ENCODE measurements at regions not wholly inside any gene's neighbourhood (a gene's known extent, or its start where the extent isn't known, plus 50 kb on each side); places are given as distances from the start of the nearest gene placed in this dataset.

DNA sequence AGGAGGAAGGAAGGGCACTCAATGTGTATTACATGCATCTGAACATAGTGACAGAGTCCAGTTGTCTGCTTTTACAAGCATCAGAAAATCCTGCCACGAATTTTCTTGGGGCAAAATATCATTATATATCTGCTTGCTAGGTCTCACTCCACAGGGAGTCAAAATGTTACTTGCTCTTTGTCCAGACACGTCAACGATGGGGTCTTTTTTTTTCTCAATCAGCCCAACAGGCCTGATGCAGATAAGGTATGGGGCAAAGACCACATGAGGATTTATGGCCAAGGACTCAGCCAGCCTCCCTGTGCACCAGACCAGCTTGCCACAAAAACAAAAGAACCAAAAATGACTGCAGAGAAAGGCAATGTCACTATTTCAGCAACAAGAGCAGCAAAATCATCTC, 323.4 kb upstream of the PKDCC start:
- DNase-seq (ENCODE audit: low spot score): no peak

DNA sequence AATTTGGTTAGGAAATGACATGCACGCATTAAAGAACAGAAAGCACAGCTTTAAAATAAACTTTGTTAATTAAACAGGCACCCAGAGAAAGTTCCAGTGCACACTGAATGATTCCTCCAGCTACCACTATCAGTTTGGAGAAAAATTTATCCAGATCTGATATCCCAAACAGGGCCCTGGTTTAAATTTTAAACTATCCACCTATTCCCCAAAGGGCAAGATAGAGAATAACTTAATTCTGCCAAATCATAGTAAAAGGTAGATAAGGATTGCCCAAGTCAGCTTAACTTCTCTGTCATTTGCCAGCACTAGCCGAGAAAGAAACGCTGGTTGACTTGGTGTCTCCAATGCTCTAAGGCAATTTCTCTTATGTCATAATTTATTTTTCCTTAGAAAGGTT, 321.9 kb upstream of the PKDCC start:
- DNase-seq (ENCODE audit: low spot score): no peak

DNA sequence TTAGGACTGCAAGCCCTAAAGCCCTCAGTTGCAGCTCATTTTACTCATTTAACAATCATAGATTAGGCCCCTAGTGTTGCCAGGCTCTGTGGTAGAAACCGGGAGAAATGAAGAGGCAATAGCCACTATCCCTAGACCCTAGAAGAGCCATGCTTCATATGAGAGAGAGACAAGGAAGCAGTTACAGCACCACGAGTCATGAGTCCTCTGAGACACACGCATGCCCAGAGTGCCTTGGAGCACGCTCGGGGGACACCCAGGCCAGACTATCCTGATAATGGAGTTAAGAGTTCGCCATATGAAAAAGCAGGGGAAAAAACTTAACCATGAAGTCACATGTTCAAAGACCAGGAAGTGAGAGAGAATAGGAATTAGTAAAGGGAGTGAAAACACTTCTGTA, 321.5 kb upstream of the PKDCC start:
- no peak for DNase-seq (ENCODE audit: low spot score)

DNA sequence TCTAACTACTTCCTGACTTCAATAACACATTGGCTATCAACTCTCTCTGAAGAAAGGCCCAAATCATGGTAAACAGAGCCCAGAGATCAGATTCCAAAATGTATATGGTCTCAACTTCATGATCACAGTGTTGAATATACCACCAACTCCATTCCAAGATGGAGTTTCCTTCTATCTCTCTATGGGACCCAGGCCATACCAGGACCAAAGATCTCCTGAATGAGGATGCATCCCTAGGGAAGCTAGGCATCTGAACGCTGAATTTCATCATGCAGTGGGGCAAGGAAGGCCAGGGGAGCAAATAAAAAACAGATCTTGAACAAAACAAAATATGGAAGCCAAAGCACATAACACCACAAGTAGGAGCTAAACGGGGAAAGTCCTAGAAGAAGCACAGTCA, 320.7 kb upstream of the PKDCC start:
- no peak for DNase-seq (ENCODE audit: low spot score)

DNA sequence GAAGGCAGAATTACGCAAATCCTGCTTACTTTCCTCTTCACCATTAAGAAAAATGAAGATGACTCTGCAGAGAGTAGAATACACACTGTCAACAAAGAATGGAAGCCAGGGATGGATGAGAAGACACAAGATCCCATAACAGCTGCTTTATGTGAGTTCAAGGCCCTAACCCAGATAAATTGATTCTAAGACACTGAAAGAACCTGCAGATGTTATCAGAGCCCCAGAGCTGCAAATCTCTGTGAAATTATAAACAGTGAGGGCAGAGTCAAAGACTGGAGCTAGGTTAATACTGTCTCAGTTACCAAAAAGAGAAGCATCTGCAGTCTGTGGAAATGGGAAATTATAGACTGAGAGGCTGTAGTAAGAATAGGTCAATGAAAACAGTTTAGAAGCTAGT, 320.1 kb upstream of the PKDCC start:
- DNase-seq (ENCODE audit: low spot score): no peak

DNA sequence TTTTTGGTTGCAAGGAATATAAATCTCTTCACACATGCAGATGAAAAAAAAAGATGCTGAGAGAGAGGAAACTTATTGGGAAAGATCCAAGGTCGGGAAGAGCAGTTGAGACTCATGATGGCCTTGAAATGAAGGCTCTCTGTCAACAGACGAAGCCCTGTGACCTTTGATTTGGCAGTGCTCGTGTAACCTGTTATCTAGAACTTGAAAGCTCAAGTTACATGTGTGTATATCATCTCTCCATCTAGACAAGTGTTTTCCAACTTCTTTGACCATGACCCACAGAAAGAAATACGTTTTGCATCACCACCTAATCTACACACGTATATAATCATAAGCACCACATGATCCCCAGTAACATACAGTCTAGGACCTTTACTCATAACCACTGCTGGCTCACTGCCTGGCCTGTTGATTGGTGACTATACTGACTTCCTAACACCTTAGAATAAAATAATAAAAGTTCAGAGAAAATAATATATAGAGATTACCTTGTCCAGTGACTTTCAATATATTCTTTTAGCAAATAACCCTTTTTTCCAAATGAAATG, 319.0 kb upstream of the PKDCC start:
- no peak for DNase-seq (ENCODE audit: low spot score)

DNA sequence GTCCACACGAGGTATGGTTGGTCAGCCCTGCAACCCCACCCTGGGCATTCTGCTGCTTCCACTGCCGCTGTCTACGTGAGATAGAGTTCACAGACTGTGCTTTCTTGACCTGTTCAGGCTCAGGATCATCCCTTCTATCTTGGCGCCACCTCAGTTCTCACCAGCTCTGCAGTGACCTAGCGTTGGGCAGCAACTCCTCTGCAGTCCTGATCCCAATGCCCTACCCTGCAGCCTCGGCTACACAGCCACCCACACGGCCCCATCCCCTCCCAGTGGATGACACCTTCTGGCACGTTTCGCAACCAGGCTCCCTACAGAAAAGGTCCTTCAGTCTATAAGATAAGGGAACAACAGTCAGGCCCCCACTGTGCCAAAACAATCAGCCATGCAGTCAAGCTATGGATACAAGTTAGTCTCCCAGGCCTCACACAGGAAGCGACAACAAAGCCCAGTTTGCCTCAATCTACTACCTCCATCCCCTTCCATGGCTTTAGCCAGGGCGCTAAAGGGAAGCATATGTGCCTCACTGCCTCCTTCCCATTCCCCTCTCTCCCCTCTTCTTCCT, 317.9 kb upstream of the PKDCC start:
- DNase-seq (ENCODE audit: low spot score): no peak

DNA sequence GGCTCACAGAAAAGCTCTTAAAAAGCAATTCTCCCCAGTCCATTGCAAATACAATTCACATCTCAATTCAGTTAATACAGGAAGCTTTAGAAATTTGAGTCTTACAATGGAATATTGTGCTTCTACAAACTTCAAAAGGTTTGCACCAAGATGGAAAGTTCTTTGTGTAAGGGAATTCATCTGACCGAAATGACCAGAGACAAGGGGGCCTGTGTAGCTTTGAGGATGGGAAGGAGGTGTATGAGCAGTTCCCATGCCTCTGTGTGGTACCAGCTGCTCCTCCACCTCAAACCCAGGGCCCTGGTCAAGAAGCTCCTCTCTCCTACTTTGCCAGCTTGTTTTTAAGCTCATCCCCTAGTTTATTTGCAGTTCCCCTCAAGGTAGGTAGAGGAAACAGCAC, 312.8 kb upstream of the PKDCC start:
- DNase-seq (ENCODE audit: low spot score): no peak

DNA sequence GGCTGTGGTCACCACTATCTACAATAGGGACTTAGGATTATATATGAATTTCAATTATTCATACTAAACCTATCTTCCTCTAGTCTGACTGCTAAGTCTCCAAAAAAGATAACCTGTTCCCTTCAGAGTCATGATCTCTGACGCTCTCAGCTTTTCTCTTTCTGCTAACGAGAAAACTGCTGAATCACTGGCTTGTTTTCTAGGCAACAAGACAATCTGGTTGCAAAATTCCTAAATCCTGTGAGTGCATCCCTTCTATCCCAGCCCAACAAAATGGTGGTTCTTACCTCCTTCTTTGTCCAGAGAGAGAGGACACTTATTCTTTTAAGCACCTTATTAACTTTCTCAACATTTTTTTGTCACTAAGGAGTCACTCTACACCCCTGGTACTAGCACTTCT, 312.3 kb upstream of the PKDCC start:
- DNase-seq (ENCODE audit: low spot score): no peak

DNA sequence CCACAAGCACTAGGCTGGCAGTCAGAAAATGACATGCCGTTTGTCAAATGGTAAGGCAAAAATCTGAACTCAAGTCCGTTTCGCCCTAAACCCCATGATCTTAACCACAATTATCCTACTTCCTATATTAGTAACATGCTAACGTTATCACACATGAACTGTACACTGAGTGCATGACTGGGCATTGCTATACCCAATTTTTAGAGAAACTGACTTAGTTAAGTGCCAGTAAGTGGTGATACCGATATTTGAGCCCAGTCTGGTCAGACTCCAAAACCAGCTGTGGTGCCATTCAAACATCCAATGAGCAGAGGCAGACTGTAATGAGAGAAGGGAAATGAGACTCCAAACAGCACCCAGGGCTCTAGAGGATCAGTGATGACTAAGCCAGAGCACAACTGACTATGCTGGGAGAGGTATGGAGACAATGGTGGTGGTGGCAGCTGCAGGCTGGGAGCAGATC, 311.7 kb upstream of the PKDCC start:
- no peak for DNase-seq (ENCODE audit: low spot score)

DNA sequence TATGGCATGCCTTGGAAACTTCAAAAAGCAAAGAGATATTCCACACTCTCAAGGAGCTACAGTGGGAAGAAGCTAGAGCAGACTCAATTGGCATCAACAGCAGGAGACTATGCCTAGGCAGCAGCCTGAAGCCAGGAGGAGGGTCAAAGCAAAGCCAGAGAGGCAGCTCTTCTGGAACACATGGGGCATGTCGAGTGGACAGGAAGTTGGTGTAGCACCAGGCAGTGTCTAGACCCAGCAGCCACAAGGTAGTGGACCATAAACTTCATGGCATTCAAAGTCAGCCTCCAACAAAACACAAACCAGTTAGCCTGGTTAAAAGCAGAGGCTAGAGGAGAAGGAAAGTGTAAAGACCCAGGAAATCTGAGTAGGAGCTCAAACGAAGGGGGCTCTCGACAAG, 311.2 kb upstream of the PKDCC start:
- no peak for DNase-seq (ENCODE audit: low spot score)

DNA sequence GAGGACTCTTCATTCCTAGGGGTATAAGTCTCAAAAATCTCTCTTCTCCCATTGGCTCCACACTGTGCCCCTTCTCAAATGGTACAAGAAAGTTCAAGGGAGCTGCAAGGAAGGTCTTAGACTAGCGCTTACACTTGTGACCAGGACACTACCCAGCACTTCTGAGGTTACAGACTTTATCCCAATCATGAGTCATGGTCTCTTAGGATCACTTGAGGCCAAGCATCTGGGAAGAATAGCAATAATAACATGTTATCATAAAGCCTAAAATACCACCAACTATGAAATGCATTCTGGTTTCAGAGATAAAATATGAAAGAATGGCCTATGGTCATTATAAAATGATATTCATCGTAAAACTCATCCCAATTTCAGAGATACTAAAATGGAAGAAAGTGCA, 309.9 kb upstream of the PKDCC start:
- DNase-seq (ENCODE audit: low spot score): no peak

DNA sequence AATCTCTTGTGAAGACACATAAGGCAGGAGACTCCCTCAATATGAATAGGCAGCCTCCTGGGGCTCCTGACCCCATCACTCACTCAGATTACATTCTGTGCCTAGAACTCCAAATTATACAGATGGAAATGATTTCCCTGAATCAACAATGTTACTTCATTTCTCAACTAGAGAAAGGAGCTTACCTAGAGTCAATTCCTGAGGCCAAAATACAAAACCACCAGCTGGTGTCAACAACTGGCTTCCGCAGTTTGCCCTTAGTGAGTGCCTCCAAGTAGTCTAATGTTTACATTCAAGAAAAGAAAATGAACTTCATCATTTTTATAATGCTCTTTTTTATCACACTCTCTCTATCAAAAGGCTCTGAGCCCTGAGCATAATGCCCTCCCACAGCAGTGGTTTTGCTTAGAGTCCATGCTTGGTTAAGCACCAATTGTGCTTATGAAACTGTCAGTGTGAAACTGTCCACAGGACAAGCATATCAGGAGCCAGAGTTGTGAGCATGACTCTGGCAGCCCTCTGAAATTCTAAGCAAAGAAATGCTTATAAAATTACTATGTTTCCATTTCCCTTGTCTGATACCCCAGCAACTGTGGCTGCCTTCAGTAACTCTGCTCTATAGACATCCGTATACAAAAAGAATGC, 305.7 kb upstream of the PKDCC start:
- no peak for DNase-seq (ENCODE audit: low spot score)

DNA sequence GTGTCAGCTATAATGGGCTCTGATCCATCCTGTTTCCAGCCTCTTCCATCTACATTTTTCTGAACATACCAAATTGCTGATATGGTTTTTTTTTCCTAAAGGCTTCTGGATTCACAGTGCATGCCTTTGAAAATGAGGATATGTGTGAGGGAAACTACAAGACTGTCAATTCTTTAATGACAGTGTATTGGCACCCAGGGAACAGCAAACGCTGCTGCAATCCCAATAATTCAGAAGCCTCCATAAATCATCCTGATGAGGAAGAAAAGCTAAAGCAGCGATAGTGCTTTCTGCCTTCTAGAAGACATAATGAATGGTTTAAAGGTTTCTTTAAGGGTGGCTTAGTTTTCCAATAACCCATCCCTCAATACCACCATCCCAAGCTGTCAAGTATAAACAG, 304.5 kb upstream of the PKDCC start:
- DNase-seq (ENCODE audit: low spot score): no peak

DNA sequence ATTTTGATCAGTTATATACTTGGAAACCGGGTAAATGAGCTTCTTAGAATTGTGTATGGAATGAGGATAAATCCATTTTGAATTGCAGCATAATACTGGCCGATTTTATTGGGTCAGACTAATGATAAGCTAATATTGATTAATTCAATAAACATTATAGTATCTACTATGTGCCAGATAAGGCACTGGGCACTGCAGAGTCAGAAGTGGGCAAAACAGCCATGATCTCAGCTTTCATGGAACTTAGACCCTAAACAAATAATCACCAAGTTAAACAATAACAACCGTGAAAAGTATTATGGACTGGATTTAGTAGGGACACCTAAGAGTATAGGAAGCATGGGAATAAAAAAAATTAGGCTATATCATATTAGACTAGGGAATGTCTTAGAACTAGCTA, 297.0 kb upstream of the PKDCC start:
- no peak for DNase-seq (ENCODE audit: low spot score)

DNA sequence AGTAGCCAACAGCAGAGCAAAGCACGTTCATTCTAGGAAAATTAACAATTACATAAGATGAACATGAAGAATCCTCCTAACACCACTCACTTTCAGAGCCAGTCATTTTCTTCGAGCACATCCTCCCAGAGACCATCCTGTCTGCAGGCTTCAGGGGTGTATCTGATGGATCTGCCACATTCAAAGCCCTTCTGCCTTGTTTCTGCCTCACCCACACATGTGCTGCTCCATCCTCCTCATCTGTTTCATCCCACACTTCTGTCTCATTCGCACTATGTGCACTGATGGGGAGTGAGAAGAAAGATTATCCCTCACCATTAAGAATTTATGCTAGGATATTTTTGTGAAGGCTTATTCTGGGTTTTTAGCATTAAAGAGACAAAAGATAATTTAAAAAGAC, 287.9 kb upstream of the PKDCC start:
- no peak for DNase-seq (ENCODE audit: low spot score)

DNA sequence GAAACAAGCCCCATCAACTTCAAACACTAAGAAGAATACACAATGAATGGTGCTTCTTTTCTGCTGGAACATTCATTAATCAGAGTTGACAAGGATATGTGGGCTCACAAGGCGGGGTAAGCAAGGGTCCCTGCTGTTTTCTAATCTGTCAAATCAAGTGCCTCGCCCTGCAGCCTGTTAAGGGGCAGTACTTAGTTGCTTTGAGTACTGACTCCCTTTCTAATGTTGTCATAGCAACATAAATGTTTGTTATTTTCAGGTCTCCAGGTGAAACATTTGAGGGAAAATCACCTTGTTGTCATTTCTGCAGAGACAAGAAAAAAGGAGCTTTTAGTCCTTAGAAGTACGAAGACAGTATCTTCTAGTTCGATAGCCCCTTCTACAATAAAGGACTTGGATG, 284.7 kb upstream of the PKDCC start:
- DNase-seq (ENCODE audit: low spot score): no peak

DNA sequence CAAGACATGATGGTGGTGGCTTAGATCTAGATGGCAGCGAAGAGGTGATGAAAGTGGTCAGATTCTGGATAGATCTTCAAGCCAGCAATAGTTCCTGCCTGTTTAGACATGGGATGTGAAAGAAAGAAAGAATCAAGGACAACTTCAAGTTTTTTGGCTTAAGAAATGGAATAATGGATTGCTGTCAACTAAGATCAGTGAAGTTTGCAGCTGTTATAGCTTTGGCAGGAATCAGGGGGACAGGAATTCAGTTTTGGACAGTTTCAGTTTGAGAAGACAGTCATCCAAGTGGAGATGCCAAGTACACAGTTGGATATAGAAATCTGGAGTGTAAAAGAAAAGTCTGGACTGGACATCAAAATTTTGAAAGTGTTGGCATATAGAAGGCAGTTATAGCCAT, 283.7 kb upstream of the PKDCC start:
- DNase-seq (ENCODE audit: low spot score): no peak

DNA sequence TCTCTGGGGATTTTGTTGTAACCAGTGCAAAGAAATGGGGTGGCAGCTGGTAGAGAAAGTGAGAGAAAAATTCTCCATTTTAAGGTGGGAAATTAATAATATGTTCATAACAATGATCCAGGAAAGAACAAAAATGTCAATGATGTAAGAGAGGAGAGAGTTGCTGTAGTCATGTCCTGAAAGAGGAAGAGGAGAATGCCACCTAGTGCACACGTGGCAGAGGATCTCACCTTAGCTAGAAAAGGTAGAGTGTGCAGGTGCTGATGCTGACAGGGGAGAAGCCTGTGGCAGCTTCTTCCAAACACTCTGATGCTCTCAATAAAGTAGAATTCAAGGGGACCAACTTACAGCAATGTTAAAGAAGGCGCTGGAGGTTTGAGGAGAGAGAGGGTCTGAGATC, 282.9 kb upstream of the PKDCC start:
- no peak for DNase-seq (ENCODE audit: low spot score)

DNA sequence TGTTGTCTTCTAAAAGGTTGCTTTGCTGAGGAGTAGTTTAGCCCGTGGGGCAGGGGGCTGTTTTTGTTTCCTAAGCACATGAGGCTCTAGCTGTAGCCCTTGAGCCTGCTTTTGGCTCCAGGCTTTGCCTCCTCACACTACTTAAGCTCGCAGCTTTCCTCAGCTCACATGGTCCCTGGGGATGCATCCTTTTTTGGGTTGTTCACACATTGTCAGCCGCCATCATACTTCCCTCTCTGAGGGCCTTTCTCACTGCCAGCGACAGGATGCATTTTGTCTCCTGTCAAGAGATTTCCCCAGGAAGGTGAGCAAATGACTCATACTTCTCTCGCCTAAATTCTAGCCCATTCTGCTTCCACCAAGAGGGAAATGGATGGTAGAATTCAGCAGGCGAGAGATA, 279.5 kb upstream of the PKDCC start:
- DNase-seq (ENCODE audit: low spot score): no peak

DNA sequence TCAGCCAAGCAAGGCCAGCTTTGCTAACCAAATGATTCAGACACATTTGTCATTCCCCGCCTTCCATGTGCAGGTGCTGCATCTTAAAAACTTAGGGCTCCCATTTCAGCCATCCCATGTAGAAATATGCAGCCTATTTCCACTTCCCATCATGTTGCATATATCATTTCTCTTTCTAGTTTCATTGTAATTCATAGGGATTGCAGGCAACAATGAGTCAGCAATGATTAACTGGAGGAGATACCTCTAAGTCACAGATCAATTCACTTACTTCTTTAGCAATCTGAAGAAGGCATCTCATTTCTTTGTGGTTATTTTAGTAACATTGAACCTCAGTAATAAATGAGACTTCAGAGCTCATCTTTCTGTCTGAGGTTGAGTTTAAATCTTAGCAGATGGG, 276.1 kb upstream of the PKDCC start:
- no peak for DNase-seq (ENCODE audit: low spot score)

DNA sequence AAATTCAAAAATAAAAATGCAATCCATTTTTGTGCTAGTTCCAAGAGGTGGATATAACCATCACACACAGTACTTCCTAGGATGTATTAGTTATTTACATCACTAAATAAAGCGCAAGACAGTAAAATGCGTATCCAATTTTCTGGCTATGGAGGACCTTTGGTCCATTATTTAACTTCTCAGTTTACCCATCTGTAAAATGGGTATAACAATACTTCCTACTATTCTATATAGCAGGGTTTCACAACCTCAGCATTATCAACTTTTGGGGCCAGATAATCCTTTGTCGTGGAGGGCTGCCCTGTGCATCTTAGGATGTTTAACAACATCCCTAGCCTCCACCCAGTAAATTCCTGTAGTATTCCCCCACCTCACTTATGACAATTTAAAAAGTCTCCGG, 275.1 kb upstream of the PKDCC start:
- no peak for DNase-seq (ENCODE audit: low spot score)

DNA sequence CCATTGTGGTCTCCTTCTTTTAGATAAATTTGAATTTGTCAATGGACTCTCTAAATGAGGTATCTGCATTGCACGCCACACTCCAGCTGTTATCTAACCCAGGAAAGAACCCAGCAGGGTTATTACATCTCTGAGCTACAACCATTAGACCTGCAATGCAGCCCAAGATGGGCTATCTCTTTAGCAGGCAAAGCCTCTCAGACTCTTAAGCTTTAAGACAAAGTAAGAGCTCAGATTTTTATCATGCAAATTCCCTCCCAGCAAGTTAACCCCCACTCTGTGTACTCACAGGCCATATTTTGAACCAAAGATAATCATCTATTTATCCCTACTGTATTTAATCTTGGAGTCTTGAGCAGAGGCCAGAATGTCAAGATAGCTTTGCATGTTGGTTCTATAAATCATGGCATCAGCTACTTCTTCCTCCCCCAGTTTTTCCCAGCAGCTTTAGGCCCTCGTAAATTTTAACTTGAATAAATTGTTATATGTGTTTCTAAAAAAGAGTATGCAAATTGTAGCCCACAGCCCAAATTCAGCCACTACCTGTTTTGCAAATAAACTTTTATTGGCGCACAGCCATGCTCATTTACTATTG, 273.7 kb upstream of the PKDCC start:
- DNase-seq (ENCODE audit: low spot score): no peak

Data from pons (tissue), 1 donor.